Ecto neural progenitor cell (in vitro differentiated cells): ENCODE measurements at regions not wholly inside any gene's neighbourhood (a gene's known extent, or its start where the extent isn't known, plus 50 kb on each side); places are given as distances from the start of the nearest gene placed in this dataset.
"Not testable (repeated sequence)": the region's sequence is repeated elsewhere in the genome, so short reads cannot be mapped to it uniquely, and the experiment has no call there.

Source experiments
- DNase-seq: peaks from one replicate; pipeline ENCODE4 v3.0.0-alpha.2; 2018; ENCODE audit warnings: low spot score

DNA sequence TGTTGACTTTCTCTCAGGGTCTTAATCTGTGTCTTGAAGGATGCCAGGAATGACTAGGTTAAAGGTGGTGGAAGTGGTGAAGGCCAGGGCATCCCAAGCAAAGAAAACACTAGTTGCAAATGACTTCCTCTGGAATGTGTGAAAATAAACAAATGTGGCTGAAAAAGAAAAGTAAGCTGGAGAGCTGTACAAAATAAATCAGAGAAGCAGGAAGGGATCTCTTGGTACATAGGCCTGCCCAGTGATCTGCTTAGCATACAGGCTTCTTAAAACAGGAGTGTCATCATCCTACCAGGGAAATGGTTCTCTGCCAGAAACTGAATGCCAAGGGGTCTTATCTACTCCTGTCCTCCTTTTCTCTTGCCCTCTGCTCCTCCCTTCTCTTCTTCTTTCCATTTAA is 1616.0 kb downstream of the KHDRBS2 start:
- no peak for DNase-seq

DNA sequence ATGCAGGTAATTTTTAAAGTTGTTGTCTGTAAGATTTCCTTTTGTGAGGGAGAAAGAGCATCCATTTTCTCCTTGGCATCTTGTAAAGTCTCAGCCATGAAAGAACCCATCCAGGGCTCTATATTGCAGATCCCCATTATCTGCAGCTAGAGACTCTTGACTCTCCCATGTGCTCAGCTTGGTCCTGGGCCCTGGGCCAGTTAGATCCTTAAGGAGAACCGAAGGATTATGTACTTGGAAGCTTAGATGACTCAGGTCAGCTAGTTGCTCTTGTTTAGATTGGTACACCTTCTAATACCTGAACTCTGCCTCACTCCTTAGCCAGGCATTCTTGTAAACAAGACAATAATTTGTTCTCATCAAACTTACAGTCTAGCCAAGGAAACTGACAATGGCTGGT is 1617.6 kb downstream of the KHDRBS2 start:
- DNase-seq = no peak

DNA sequence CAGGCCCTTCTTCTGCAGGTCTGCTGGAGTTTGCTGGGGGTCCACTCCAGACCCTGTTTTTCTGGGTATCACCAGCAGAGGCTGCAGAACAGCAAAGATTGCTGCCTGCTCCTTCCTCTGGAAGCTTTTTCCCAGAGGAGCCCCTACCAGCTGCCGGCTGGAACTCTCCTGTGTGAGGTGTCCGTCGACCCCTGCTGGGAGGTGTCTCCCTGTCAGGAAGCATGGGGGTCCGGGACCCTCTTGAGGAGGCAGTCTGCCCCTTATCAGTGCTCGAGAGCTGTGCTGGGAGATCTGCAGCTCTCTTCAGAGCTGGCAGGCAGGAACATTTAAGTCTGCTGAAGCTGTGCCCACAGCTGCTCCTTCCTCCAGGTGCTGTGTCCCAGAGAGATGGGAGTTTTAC is 1622.8 kb downstream of the KHDRBS2 start:
- DNase-seq = not testable (repeated sequence)

DNA sequence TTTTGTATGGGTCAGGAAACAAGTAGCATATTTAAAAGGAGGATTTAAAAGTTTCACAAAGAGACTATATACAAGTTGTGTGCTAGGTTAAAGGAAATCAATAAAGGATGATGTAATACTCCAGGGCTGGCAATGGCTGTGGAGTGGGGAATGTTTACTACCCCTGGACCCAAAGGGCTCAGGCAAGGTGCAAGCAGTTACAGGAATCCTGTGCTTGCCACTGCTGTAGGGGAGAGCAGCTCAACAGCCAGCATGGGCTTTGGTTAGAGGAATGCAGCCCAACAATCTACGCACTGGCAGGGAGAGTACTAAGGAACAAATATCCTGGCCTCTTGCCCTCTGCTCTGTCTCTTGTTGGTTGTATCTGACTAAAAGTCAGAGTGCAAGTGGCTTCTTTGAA is 1642.2 kb downstream of the KHDRBS2 start:
- peak; percentile 42 for DNase-seq

DNA sequence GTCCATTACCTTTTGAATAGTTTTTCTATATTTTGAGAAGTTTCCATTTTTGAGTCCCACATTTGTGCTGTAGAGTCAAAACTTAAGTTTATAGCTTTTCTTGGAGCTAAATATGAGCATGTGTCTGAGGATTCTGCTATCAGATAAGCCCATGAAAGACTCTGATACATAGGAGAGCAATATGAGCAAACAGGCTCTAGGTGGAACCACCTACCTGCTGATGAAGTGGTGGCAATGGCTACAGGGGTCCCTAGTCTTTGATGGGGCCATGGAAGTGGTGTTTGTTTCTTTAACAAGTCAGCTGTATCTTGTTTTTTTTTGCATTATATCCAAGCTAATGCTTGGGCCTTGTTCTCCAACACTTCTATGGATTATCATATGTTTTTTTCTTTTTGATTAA is 1646.8 kb downstream of the KHDRBS2 start:
- DNase-seq = not testable (repeated sequence)
